Glutamatergic neuron (in vitro differentiated cells): ENCODE measurements at regions not wholly inside any gene's neighbourhood (a gene's known extent, or its start where the extent isn't known, plus 50 kb on each side); places are given as distances from the start of the nearest gene placed in this dataset.

ENCODE experiments used
- DNase-seq: peaks from one replicate; pipeline ENCODE4 v3.0.0; 2022
- H3K27ac Mint-ChIP-seq: one replicate; pipeline ENCODE4 v1.8.0; 2020; ENCODE audit warnings: mild to moderate bottlenecking, mixed read lengths, inconsistent platforms; ENCODE audit not compliant: unreplicated experiment
- H3K27me3 Mint-ChIP-seq: one replicate; pipeline ENCODE4 v1.8.0; 2020; ENCODE audit warnings: mild to moderate bottlenecking, moderate library complexity, mixed read lengths, inconsistent platforms; ENCODE audit not compliant: unreplicated experiment
- H3K36me3 Mint-ChIP-seq: one replicate; pipeline ENCODE4 v1.8.0; 2020; ENCODE audit warnings: mild to moderate bottlenecking, mixed read lengths, inconsistent platforms; ENCODE audit not compliant: unreplicated experiment
- H3K4me1 Mint-ChIP-seq: one replicate; pipeline ENCODE4 v1.8.0; 2020; ENCODE audit warnings: mild to moderate bottlenecking, low read depth, mixed read lengths, inconsistent platforms; ENCODE audit not compliant: unreplicated experiment
- H3K4me3 Mint-ChIP-seq: one replicate; pipeline ENCODE4 v1.8.0; 2020; ENCODE audit warnings: mild to moderate bottlenecking, mixed read lengths, inconsistent platforms; ENCODE audit not compliant: unreplicated experiment
- H3K9me3 Mint-ChIP-seq: one replicate; pipeline ENCODE4 v1.8.0; 2020; ENCODE audit warnings: mild to moderate bottlenecking, moderate library complexity, mixed read lengths, inconsistent platforms; ENCODE audit not compliant: unreplicated experiment
- TF ChIP-seq, protein P1 (sequence below): fragments of 200-600 bp; sonication (generic); IDR thresholded peaks from one replicate; pipeline ENCODE4 v1.5.0; 2021; ENCODE audit not compliant: partially characterized antibody, unreplicated experiment

DNA sequence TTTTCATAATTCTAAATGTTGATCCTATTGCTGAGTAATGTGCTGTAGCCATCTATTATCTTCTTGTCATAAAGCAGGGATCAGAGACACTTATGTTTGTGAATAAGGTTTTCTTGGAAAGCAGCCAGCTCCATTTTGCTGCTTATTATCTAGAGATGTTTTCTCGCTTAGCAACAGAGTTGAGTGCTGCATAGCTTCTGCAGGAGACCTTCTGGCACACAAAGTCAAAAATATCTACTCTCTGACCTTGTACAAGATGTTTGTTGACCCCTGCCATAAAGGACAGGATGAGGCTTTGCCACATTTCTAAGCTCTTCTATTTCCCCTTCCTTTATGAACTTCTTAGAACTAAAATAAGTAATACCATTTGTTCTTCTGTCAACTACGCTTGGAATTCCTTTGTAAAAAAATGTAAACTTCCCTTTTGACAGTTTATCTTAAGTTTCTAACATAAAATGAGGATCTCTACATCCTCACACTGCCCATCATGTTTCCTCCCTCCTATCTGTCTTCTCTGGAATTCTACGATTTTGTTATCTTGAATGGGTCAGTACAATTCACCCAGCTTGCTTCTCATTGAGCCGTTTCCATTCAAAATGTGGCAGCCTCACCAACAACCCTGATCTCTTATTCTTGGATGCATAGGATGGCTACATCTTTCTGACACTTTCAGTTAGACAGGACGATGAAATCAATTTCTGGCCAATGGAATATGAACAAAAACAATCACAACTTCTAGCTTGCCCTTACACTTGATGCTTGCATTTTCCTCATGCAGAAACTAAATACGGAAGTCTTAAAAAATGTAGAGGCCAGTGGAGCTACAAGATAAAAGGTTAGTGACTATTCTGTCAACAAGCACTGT is 1377.0 kb downstream of the SUCLG1 start:
- DNase-seq, result no peak
- H3K27ac Mint-ChIP-seq, result no peak overlapping the region
- no peaks in the 10 kb centered on the region for H3K9me3 Mint-ChIP-seq
- H3K27me3 Mint-ChIP-seq, result peaks cover 2% of the 10 kb centered on the region
- TF ChIP-seq, protein P1, sequence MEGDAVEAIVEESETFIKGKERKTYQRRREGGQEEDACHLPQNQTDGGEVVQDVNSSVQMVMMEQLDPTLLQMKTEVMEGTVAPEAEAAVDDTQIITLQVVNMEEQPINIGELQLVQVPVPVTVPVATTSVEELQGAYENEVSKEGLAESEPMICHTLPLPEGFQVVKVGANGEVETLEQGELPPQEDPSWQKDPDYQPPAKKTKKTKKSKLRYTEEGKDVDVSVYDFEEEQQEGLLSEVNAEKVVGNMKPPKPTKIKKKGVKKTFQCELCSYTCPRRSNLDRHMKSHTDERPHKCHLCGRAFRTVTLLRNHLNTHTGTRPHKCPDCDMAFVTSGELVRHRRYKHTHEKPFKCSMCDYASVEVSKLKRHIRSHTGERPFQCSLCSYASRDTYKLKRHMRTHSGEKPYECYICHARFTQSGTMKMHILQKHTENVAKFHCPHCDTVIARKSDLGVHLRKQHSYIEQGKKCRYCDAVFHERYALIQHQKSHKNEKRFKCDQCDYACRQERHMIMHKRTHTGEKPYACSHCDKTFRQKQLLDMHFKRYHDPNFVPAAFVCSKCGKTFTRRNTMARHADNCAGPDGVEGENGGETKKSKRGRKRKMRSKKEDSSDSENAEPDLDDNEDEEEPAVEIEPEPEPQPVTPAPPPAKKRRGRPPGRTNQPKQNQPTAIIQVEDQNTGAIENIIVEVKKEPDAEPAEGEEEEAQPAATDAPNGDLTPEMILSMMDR, result no peak
- peaks cover 5% of the 10 kb centered on the region for H3K4me1 Mint-ChIP-seq
- H3K36me3 Mint-ChIP-seq, result no peaks in the 10 kb centered on the region
- no peak overlapping the region for H3K4me3 Mint-ChIP-seq

DNA sequence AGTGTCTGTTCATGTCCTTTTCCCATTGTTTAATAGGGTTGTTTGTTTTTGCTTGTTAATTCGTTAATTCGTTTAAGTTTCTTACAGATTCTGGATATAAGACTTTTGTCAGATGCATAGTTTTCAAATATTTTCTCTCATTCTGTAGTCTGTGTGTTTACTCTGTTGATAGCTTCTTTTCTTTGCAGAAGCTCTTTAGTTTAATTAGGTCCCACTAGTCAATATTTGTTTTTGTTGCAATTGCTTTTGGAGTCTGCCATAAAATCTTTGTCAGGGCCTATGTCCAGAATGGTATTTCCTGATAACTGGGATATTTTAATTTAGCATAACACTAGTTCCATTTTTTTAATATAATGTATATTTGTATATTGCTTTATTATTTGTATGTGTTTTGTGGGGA is 1380.1 kb downstream of the SUCLG1 start:
- H3K4me1 Mint-ChIP-seq, result peaks cover 5% of the 10 kb centered on the region
- TF ChIP-seq, protein P1, result no peak

DNA sequence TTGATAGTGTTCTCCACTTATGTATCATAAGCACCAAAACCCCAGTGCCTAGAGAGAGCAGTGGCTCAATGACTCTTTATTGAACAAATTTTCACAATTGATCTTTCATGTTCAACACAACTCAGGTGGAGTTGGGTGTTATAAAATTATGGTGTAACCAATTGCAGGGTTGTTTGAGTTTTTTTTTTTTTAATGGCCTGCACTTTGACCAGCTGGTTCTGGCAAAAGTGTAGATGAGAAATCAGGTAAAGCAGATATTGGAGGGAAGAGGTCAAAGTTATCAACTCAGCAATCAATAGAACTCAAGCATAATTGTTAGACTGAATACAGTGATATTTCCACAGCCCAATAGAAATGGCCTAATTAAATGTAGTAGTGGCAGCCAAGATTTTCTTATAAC is 1386.3 kb downstream of the SUCLG1 start:
- Mint-ChIP-seq H3K9me3 (no peaks in the 10 kb centered on the region), H3K36me3 (no peaks in the 10 kb centered on the region), H3K4me1 (peaks cover 7% of the 10 kb centered on the region), H3K27ac (no peak overlapping the region), H3K4me3 (no peak overlapping the region), H3K27me3 (no peaks in the 10 kb centered on the region)
- no peak for DNase-seq
- TF ChIP-seq, protein P1, result no peak

More for the DNA sequence above, 1380.1 kb downstream of the SUCLG1 start:
- Mint-ChIP-seq H3K36me3 (no peaks in the 10 kb centered on the region), H3K9me3 (no peaks in the 10 kb centered on the region), H3K4me3 (no peak overlapping the region), H3K27me3 (no peaks in the 10 kb centered on the region), H3K27ac (no peak overlapping the region)
- DNase-seq, result no peak

DNA sequence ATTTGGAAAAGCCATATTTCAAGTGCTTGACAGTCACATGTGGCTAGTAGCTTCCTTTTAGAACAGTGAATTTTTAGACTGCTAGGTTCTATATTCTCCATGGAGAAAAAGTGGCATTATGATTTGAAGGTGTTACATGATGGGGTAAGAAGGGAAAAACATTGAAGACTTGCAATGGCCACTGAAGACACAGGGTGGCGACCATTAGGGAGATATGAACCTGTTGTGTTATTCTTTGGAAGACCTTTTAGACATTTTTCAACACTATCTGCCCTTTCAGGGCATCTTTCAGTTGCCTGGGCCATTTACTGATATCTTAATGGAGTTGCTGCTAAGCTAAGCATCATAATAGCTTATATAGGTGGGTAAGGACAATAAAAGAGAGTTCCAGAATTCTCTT is 1387.2 kb downstream of the SUCLG1 start:
- H3K27me3 Mint-ChIP-seq, result no peaks in the 10 kb centered on the region
- no peak overlapping the region for H3K27ac Mint-ChIP-seq
- H3K9me3 Mint-ChIP-seq, result no peaks in the 10 kb centered on the region
- no peak for DNase-seq
- no peaks in the 10 kb centered on the region for H3K36me3 Mint-ChIP-seq
- peaks cover 7% of the 10 kb centered on the region for H3K4me1 Mint-ChIP-seq
- no peak overlapping the region for H3K4me3 Mint-ChIP-seq
- TF ChIP-seq, protein P1, result no peak

DNA sequence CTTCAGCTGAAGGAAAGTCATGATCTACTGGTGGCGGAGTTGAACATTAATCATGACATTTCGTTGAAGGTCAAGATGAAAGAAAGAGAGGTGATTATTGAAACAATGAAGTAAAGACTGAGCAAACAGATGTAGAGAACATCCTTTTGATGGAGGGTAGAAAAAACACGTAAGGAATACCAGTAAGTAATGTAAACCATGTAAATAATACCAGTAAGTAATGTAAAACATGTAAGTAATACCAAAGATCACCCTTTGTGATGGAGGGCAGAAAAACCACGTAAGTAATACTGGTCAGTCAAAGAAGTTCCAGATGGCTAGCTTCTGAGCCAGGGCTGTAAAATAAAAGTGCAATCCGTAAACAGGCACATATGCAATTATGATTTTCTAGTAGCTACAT is 1387.7 kb downstream of the SUCLG1 start:
- TF ChIP-seq, protein P1, result no peak
- no peak for DNase-seq
- H3K27me3 Mint-ChIP-seq, result peaks cover 2% of the 10 kb centered on the region
- H3K36me3 Mint-ChIP-seq, result no peaks in the 10 kb centered on the region
- H3K9me3 Mint-ChIP-seq, result no peaks in the 10 kb centered on the region
- peak overlapping the region; percentile 17 for H3K4me3 Mint-ChIP-seq
- H3K4me1 Mint-ChIP-seq, result peaks cover 7% of the 10 kb centered on the region
- peak overlapping the region; percentile 57 for H3K27ac Mint-ChIP-seq
